Gastroesophageal sphincter (tissue), 3 donors: ENCODE measurements at regions not wholly inside any gene's neighbourhood (a gene's known extent, or its start where the extent isn't known, plus 50 kb on each side); places are given as distances from the start of the nearest gene placed in this dataset.
"Not testable (repeated sequence)": the region's sequence is repeated elsewhere in the genome, so short reads cannot be mapped to it uniquely, and the experiment has no call there.

Experiments
- EP300 ChIP-seq: sonication (generic); formaldehyde crosslinking; IDR thresholded peaks from one replicate; pipeline ENCODE4 v1.6.1; 2017; ENCODE audit warnings: antibody characterized with exemption, mild to moderate bottlenecking
- POLR2A ChIP-seq, 2 donors: fragments of 450-650 bp; IDR thresholded peaks; one replicate each; pipeline ENCODE4 v1.6.1; 2017; ENCODE audit warnings: antibody characterized with exemption in 2 of 2, mild to moderate bottlenecking in 2 of 2, moderate library complexity in 1 of 2
- POLR2AphosphoS5 ChIP-seq: sonication (generic); formaldehyde crosslinking; IDR thresholded peaks from one replicate; pipeline ENCODE4 v1.6.1; 2017; ENCODE audit warnings: antibody characterized with exemption
- TF ChIP-seq, protein P1 (sequence below), 4 experiments: fragments of 200-600 bp in 2 of 4; fragments of 450-650 bp in 2 of 4; sonication (generic) in 1 of 4; IDR thresholded peaks; one replicate each; pipeline ENCODE4 v1.5.1; 2017 to 2019; ENCODE audit warnings: antibody characterized with exemption in 4 of 4, mild to moderate bottlenecking in 2 of 4, moderate library complexity in 2 of 4

DNA sequence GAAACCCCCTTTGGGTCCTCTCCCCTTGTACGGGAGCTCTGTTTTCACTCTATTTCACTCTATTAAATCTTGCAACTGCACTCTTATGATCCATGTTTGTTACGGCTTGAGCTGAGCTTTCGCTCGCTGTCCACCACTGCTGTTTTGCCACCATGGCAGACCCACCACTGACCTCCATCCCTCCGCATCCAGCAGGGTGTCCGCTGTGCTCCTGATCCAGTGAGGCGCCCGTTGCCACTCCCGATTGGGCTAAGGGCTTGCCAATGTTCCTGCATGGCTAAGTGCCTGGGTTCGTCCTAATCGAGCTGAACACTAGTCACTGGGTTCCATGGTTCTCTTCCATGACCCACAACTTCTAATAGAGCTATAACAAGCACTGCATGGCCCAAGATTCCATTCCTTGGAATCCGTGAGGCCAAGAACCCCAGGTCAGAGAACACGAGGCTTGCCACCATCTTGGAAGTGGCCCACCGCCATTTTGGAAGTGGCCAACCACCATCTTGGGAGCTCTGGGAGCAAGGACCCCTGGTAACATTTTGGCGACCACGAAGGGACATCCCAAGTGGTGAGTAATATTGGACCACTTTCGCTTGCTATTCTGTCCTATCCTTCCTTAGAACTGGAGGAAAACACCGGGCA, 197.9 kb downstream of the PYDC2 start:
- not testable (repeated sequence) for TF ChIP-seq EP300; POLR2A (IDR thresholded peaks at IDR 0.05); POLR2AphosphoS5
- TF ChIP-seq, protein P1, sequence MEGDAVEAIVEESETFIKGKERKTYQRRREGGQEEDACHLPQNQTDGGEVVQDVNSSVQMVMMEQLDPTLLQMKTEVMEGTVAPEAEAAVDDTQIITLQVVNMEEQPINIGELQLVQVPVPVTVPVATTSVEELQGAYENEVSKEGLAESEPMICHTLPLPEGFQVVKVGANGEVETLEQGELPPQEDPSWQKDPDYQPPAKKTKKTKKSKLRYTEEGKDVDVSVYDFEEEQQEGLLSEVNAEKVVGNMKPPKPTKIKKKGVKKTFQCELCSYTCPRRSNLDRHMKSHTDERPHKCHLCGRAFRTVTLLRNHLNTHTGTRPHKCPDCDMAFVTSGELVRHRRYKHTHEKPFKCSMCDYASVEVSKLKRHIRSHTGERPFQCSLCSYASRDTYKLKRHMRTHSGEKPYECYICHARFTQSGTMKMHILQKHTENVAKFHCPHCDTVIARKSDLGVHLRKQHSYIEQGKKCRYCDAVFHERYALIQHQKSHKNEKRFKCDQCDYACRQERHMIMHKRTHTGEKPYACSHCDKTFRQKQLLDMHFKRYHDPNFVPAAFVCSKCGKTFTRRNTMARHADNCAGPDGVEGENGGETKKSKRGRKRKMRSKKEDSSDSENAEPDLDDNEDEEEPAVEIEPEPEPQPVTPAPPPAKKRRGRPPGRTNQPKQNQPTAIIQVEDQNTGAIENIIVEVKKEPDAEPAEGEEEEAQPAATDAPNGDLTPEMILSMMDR (IDR thresholded peaks at IDR 0.05): not testable (repeated sequence)
